Endodermal cell (in vitro differentiated cells): ENCODE measurements at regions not wholly inside any gene's neighbourhood (a gene's known extent, or its start where the extent isn't known, plus 50 kb on each side); places are given as distances from the start of the nearest gene placed in this dataset.

Source experiments
- DNase-seq: peaks from one replicate; pipeline ENCODE4 v3.0.0-alpha.2; 2017
- H3K27ac ChIP-seq: 2 replicates; pipeline ENCODE4 v1.5.1; 2013; ENCODE audit warnings: mild to moderate bottlenecking, low read depth, low read length, moderate library complexity
- H3K27me3 ChIP-seq: 2 replicates; pipeline ENCODE4 v1.6.1; 2013; ENCODE audit warnings: mild to moderate bottlenecking, low read length, moderate library complexity; ENCODE audit not compliant: insufficient read depth, control insufficient read depth, poor library complexity, severe bottlenecking
- H3K36me3 ChIP-seq: 2 replicates; pipeline ENCODE4 v1.7.0; 2013; ENCODE audit warnings: mild to moderate bottlenecking, low read length, moderate library complexity; ENCODE audit not compliant: control insufficient read depth, insufficient read depth
- H3K4me1 ChIP-seq: one replicate; pipeline ENCODE4 v1.7.0; 2013; ENCODE audit warnings: low read length; ENCODE audit not compliant: control insufficient read depth, insufficient read depth
- H3K4me3 ChIP-seq: 2 replicates; pipeline ENCODE4 v1.5.1; 2013; ENCODE audit warnings: mild to moderate bottlenecking, low read length, moderate library complexity
- H3K9ac ChIP-seq: 2 replicates; pipeline ENCODE4 v1.6.1; 2013; ENCODE audit warnings: mild to moderate bottlenecking, low read length, moderate library complexity; ENCODE audit not compliant: poor library complexity, severe bottlenecking; ENCODE audit errors: extremely low read depth
- H3K9me3 ChIP-seq: 2 replicates; pipeline ENCODE4 v1.6.1; 2013; ENCODE audit warnings: mild to moderate bottlenecking, low read length, moderate library complexity; ENCODE audit not compliant: control insufficient read depth
- H3K27ac Mint-ChIP-seq: 2 replicates; pipeline ENCODE4 v1.8.0; 2020; ENCODE audit warnings: mixed read lengths
- H3K27me3 Mint-ChIP-seq: 2 replicates; pipeline ENCODE4 v1.8.0; 2021; ENCODE audit warnings: mild to moderate bottlenecking, mixed read lengths; ENCODE audit not compliant: insufficient read depth
- H3K36me3 Mint-ChIP-seq: 2 replicates; pipeline ENCODE4 v1.8.0; 2020; ENCODE audit warnings: low read depth, mixed read lengths
- H3K4me1 Mint-ChIP-seq: 2 replicates; pipeline ENCODE4 v1.8.0; 2020; ENCODE audit warnings: mixed read lengths
- H3K4me3 Mint-ChIP-seq: 2 replicates; pipeline ENCODE4 v1.8.0; 2020; ENCODE audit warnings: mild to moderate bottlenecking, moderate library complexity, mixed read lengths
- H3K9me3 Mint-ChIP-seq: 2 replicates; pipeline ENCODE4 v1.8.0; 2020; ENCODE audit warnings: mild to moderate bottlenecking, mixed read lengths
- WGBS, 2 experiments: methylation state at CpG; one replicate each; pipeline versions ENCODE4 v1.1.5 to v1.1.7; 2013; ENCODE audit warnings: missing lambda C conversion rate in 2 of 2, mixed read lengths in 1 of 2; ENCODE audit not compliant: insufficient coverage in 1 of 2, insufficient read length in 1 of 2; 5-methylcytosine and 5-hydroxymethylcytosine counted together
- TF ChIP-seq, protein P1 (sequence below): fragments of 200-600 bp; sonication (generic); conservative IDR thresholded peaks from 2 replicates; pipeline ENCODE4 v1.5.0; 2021; ENCODE audit warnings: antibody characterized with exemption, mild to moderate bottlenecking

DNA sequence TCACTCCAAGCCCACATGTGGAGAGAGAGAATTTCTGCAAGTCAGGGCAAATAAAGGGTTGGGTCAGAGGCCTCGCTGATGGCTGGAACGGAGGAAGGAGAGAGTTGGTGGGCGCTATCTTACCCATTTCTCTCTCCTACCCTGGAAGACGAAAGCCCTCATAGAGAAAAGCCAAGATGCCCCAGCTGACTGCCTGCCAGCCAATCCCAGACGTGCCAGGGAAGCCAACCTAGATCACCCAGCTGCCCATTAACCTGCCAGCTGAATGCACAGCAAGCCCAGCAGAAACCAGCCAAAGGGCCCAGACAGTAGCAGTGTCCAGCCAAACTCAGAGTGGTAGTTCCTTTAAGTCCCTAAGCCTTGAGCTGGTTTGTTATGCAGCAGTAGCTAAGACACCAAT is 167.0 kb upstream of the ZNF507 start:
- Histone ChIP-seq H3K4me1 (no peaks in the 10 kb centered on the region), H3K9me3 (no peaks in the 10 kb centered on the region), H3K36me3 (no peaks in the 10 kb centered on the region), H3K27ac (no peak overlapping the region), H3K9ac (no peak overlapping the region), H3K4me3 (no peak overlapping the region), H3K27me3 (no peaks in the 10 kb centered on the region)
- peak; percentile 47 for DNase-seq
- H3K27ac Mint-ChIP-seq, result no peak overlapping the region
- 89 to 100% methylated on average over 2 to 5 of the region's 5 CpGs for whole genome bisulfite sequencing, 2 experiments
- H3K9me3 Mint-ChIP-seq, result no peaks in the 10 kb centered on the region
- H3K4me3 Mint-ChIP-seq, result no peak overlapping the region
- H3K4me1 Mint-ChIP-seq, result no peaks in the 10 kb centered on the region
- H3K27me3 Mint-ChIP-seq, result peaks cover 3% of the 10 kb centered on the region
- no peaks in the 10 kb centered on the region for H3K36me3 Mint-ChIP-seq
- TF ChIP-seq, protein P1, sequence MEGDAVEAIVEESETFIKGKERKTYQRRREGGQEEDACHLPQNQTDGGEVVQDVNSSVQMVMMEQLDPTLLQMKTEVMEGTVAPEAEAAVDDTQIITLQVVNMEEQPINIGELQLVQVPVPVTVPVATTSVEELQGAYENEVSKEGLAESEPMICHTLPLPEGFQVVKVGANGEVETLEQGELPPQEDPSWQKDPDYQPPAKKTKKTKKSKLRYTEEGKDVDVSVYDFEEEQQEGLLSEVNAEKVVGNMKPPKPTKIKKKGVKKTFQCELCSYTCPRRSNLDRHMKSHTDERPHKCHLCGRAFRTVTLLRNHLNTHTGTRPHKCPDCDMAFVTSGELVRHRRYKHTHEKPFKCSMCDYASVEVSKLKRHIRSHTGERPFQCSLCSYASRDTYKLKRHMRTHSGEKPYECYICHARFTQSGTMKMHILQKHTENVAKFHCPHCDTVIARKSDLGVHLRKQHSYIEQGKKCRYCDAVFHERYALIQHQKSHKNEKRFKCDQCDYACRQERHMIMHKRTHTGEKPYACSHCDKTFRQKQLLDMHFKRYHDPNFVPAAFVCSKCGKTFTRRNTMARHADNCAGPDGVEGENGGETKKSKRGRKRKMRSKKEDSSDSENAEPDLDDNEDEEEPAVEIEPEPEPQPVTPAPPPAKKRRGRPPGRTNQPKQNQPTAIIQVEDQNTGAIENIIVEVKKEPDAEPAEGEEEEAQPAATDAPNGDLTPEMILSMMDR, result no peak

DNA sequence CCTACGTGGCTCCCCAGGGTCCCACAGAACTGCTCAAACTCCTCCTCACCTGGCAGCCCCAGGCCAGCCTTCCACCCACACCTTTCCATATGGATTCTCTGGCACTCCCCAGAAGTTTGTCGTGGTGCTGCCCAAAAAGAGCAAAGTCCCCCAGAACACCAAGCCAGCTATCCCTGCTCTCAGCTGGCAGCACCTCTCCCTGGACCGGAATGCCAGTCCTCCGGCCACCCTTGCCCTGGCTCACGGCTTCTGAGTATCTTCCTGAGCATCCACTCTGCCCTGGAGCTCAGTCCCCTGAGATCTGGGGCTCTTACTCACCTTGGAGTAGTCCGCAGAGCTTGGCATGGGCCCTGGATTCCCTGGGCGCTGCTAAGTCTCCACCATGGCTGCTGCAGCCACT is 166.5 kb upstream of the ZNF507 start:
- Mint-ChIP-seq H3K4me3 (no peak overlapping the region), H3K9me3 (no peaks in the 10 kb centered on the region), H3K27me3 (peaks cover 3% of the 10 kb centered on the region), H3K4me1 (no peaks in the 10 kb centered on the region), H3K36me3 (no peaks in the 10 kb centered on the region), H3K27ac (no peak overlapping the region)
- DNase-seq, result no peak
- no peaks in the 10 kb centered on the region for H3K9me3 ChIP-seq
- TF ChIP-seq, protein P1, result no peak
- no peaks in the 10 kb centered on the region for H3K4me1 ChIP-seq
- WGBS, 2 experiments, result 71 to 87% methylated on average over 5 to 7 of the region's 7 CpGs
- no peaks in the 10 kb centered on the region for H3K27me3 ChIP-seq
- H3K36me3 ChIP-seq, result no peaks in the 10 kb centered on the region
- H3K4me3 ChIP-seq, result no peak overlapping the region
- no peak overlapping the region for H3K27ac ChIP-seq
- H3K9ac ChIP-seq, result no peak overlapping the region

- whole genome bisulfite sequencing, 2 experiments, result 95 to 99% methylated on average over 9 to 12 of the region's 13 CpGs
Observed at GRCh38 chr19:32181216-32181920, 164.0 kb upstream of the ZNF507 start.

More at GRCh38 chr19:32181216-32181920, 164.0 kb upstream of the ZNF507 start:
- H3K4me3 Mint-ChIP-seq, result no peak overlapping the region
- H3K27ac ChIP-seq, result no peak overlapping the region
- TF ChIP-seq, protein P1, result no peak
- no peaks in the 10 kb centered on the region for H3K27me3 ChIP-seq
- H3K4me1 ChIP-seq, result no peaks in the 10 kb centered on the region
- no peaks in the 10 kb centered on the region for H3K36me3 ChIP-seq
- no peaks in the 10 kb centered on the region for H3K4me1 Mint-ChIP-seq
- no peak for DNase-seq
- no peaks in the 10 kb centered on the region for H3K9me3 ChIP-seq
- H3K9ac ChIP-seq, result no peak overlapping the region
- no peaks in the 10 kb centered on the region for H3K9me3 Mint-ChIP-seq
- no peaks in the 10 kb centered on the region for H3K27me3 Mint-ChIP-seq
- H3K4me3 ChIP-seq, result no peak overlapping the region
- H3K27ac Mint-ChIP-seq, result no peak overlapping the region
- no peaks in the 10 kb centered on the region for H3K36me3 Mint-ChIP-seq
